Endothelial cell of umbilical vein (primary cell): ENCODE measurements at regions not wholly inside any gene's neighbourhood (a gene's known extent, or its start where the extent isn't known, plus 50 kb on each side); places are given as distances from the start of the nearest gene placed in this dataset.

Source experiments
- BruUV-seq: library from RNA; stranded (reverse); fragments of 400-500 nt; replicated peaks from 2 replicates; lab custom pipeline; 2021; lab: Mats Ljungman, UMichigan
- CTCF ChIA-PET: fragments of 300-600, 350-600 bp; sonication (Branson Sonifier 250); formaldehyde crosslinking; loops from one replicate; lab custom pipeline; 2021; ENCODE audit warnings: antibody characterized with exemption, inconsistent platforms; lab: Charles Lee
- POLR2A ChIA-PET: fragments of 300-600, 350-600 bp; sonication (Branson Sonifier 250); formaldehyde crosslinking; loops from one replicate; lab custom pipeline; 2021; ENCODE audit warnings: antibody characterized with exemption, inconsistent platforms; lab: Charles Lee
- DNase-seq: peaks from one replicate; pipeline ENCODE4 v3.0.0-alpha.2; 2011; ENCODE audit warnings: low read depth, low spot score
- FAIRE-seq: peaks from 2 replicates; lab custom pipeline; 2011; peaks lifted over from hg19 to GRCh38; lab: Jason Lieb, UNC
- H2AFZ ChIP-seq: 2 replicates; pipeline ENCODE4 v1.6.0; 2012; ENCODE audit warnings: low read depth, low read length, control low read depth, inconsistent platforms
- H3K27ac ChIP-seq: 2 replicates; pipeline ENCODE4 v1.5.1; 2011; ENCODE audit warnings: low read depth, mild to moderate bottlenecking, control low read depth, low read length, moderate library complexity; ENCODE audit not compliant: insufficient read depth
- H3K27me3 ChIP-seq, 2 experiments: 2 replicates each; pipeline versions ENCODE4 v1.6.0 to v1.6.1; 2011; ENCODE audit warnings: low read length in 2 of 2, mixed read lengths in 1 of 2; ENCODE audit not compliant: control insufficient read depth in 2 of 2, insufficient read depth in 2 of 2
- H3K36me3 ChIP-seq, 2 experiments: 2 replicates in 1 of 2; 3 replicates in 1 of 2; pipeline ENCODE4 v1.5.1; 2011; ENCODE audit warnings: low read length in 2 of 2, mild to moderate bottlenecking in 1 of 2, moderate library complexity in 1 of 2; ENCODE audit not compliant: control insufficient read depth in 2 of 2, insufficient read depth in 2 of 2; ENCODE audit errors: extremely low read depth in 1 of 2
- H3K4me1 ChIP-seq: 3 replicates; pipeline ENCODE4 v1.5.1; 2011; ENCODE audit warnings: mild to moderate bottlenecking, low read length; ENCODE audit not compliant: control insufficient read depth, insufficient read depth; ENCODE audit errors: extremely low read depth
- H3K4me2 ChIP-seq: 2 replicates; pipeline ENCODE4 v1.6.1; 2011; ENCODE audit warnings: low read length, control low read depth, mixed read lengths; ENCODE audit not compliant: insufficient read depth
- H3K4me3 ChIP-seq, 3 experiments: fragments of 200-600 bp in 1 of 3; sonication (generic), shearing (Covaris generic) in 1 of 3; replicated peaks in 1 of 3; 2 replicates each; pipeline ENCODE4 v1.5.1; 2011 to 2016; ENCODE audit warnings: control low read depth in 3 of 3, low read length in 3 of 3, mild to moderate bottlenecking in 2 of 3, inconsistent platforms in 1 of 3, low read depth in 1 of 3, moderate library complexity in 1 of 3; ENCODE audit not compliant: insufficient read depth in 1 of 3
- H3K79me2 ChIP-seq: 2 replicates; pipeline ENCODE4 v1.6.0; 2012; ENCODE audit warnings: low read length, inconsistent platforms; ENCODE audit not compliant: control insufficient read depth, insufficient read depth
- H3K9ac ChIP-seq: replicated peaks from 2 replicates; pipeline ENCODE3; 2011; ENCODE audit warnings: low read length, control low read depth; ENCODE audit not compliant: insufficient read depth; ENCODE audit errors: extremely low read depth
- H3K9me1 ChIP-seq: replicated peaks from 3 replicates; pipeline ENCODE4 v1.6.0; 2011; ENCODE audit warnings: mild to moderate bottlenecking, low read length; ENCODE audit not compliant: control insufficient read depth, insufficient read depth; ENCODE audit errors: extremely low read depth
- H3K9me3 ChIP-seq: replicated peaks from 2 replicates; pipeline ENCODE4 v1.5.1; 2012; ENCODE audit warnings: low read length, inconsistent platforms; ENCODE audit not compliant: control insufficient read depth, insufficient read depth
- H4K20me1 ChIP-seq: replicated peaks from 2 replicates; pipeline ENCODE3; 2011; ENCODE audit warnings: mild to moderate bottlenecking, low read length; ENCODE audit not compliant: control insufficient read depth, insufficient read depth; ENCODE audit errors: extremely low read depth
- EZH2 ChIP-seq: IDR thresholded peaks from 2 replicates; pipeline ENCODE4 v1.6.1; 2012; ENCODE audit warnings: borderline replicate concordance, low read depth, mild to moderate bottlenecking, moderate library complexity, low read length, inconsistent platforms; ENCODE audit not compliant: severe bottlenecking
- FOS ChIP-seq: IDR thresholded peaks from 2 replicates; pipeline ENCODE4 v1.6.1; 2011; ENCODE audit warnings: mild to moderate bottlenecking, low read length, moderate library complexity, borderline replicate concordance; ENCODE audit not compliant: insufficient read depth
- GATA2 ChIP-seq: IDR thresholded peaks from 2 replicates; pipeline ENCODE4 v1.7.0; 2011; ENCODE audit warnings: low read depth, mild to moderate bottlenecking, moderate library complexity, mixed read lengths, low read length; ENCODE audit not compliant: insufficient read length, insufficient read depth
- JUN ChIP-seq: IDR thresholded peaks from 2 replicates; pipeline ENCODE4 v1.6.1; 2011; ENCODE audit warnings: borderline replicate concordance, low read depth; ENCODE audit not compliant: insufficient read length, insufficient read depth
- MAX ChIP-seq: IDR thresholded peaks from 2 replicates; pipeline ENCODE4 v1.6.1; 2011; ENCODE audit not compliant: insufficient read depth, insufficient read length
- MYC ChIP-seq: IDR thresholded peaks from one replicate; pipeline ENCODE4 v1.6.1; 2011; ENCODE audit warnings: mild to moderate bottlenecking, low read depth, low read length
- POLR2A ChIP-seq: IDR thresholded peaks from 2 replicates; pipeline ENCODE4 v1.6.1; 2012; ENCODE audit warnings: low read depth, mild to moderate bottlenecking, control low read depth, low read length
- POLR2AphosphoS5 ChIP-seq: IDR thresholded peaks from 2 replicates; pipeline ENCODE4 v1.6.1; 2012; ENCODE audit warnings: low read depth, mild to moderate bottlenecking, control low read depth, low read length, moderate library complexity; ENCODE audit not compliant: insufficient read depth
- dilution Hi-C: fragments of 300-500 bp; cut with MboI; formaldehyde crosslinking; loops from one replicate; pipeline ENCODE4 v1.15.0; 2019; ENCODE audit warnings: low sequenced_read_pairs; ENCODE audit not compliant: extremely low pct_ligation_motif_present
- intact Hi-C: fragments of 100-400 bp; cut with micrococcal nuclease; formaldehyde crosslinking; loops from one replicate; pipeline ENCODE4 v1.10.0; 2022
- TF ChIP-seq, protein P1 (sequence below), 2 donors: IDR thresholded peaks; 1 replicate in 1 of 2; 2 replicates in 1 of 2; pipeline ENCODE4 v1.5.1; 2011; ENCODE audit warnings: low read length in 2 of 2, mild to moderate bottlenecking in 2 of 2, moderate library complexity in 2 of 2, control low read depth in 1 of 2, inconsistent platforms in 1 of 2, low read depth in 1 of 2; ENCODE audit not compliant: insufficient read depth in 1 of 2; ENCODE audit errors: extremely low read depth in 1 of 2

DNA sequence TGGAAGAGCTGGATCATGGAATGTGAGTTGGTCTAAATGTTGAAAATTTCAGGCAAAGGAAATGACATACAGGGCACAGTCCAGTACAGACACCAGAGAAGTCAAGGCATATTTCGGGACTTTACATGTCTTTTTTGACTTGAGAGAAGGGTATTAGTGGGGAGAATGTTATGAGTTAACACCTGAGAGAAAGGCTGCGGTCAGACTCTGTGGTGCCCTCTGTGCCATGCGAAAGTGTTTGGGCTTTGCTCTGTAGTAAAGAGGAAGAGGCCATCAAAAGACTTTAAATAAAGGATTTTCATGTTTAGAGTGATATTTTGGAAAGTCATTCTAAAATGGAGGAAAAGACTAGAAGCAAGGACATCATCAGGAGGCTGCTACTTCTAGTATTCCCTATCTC, 607.4 kb downstream of the CCSER2 start:
- CTCF ChIA-PET, result no interaction called here
- no TSS peak for BruUV-seq

More for the DNA sequence above, 607.4 kb downstream of the CCSER2 start:
- H3K9ac ChIP-seq, result no peak overlapping the region
- POLR2A ChIA-PET, result no interaction called here
- H3K36me3 ChIP-seq, result no peaks in the 10 kb centered on the region
- H3K9me3 ChIP-seq, result no peaks in the 10 kb centered on the region
- H3K9me1 ChIP-seq, result no peaks in the 10 kb centered on the region
- H2AFZ ChIP-seq, result no peak overlapping the region
- no peak overlapping the region for H3K27ac ChIP-seq
- dilution Hi-C loops (no loop called here), intact Hi-C loops (no loop called here)
- H3K4me2 ChIP-seq, result no peak overlapping the region
- H3K4me3 ChIP-seq, result no peak overlapping the region
- no peak for TF ChIP-seq MAX
- no peak for TF ChIP-seq POLR2AphosphoS5
- TF ChIP-seq JUN, result no peak
- TF ChIP-seq POLR2A, result no peak
- no peak for TF ChIP-seq GATA2
- no peak for TF ChIP-seq EZH2
- TF ChIP-seq MYC, result no peak
- TF ChIP-seq, protein P1, sequence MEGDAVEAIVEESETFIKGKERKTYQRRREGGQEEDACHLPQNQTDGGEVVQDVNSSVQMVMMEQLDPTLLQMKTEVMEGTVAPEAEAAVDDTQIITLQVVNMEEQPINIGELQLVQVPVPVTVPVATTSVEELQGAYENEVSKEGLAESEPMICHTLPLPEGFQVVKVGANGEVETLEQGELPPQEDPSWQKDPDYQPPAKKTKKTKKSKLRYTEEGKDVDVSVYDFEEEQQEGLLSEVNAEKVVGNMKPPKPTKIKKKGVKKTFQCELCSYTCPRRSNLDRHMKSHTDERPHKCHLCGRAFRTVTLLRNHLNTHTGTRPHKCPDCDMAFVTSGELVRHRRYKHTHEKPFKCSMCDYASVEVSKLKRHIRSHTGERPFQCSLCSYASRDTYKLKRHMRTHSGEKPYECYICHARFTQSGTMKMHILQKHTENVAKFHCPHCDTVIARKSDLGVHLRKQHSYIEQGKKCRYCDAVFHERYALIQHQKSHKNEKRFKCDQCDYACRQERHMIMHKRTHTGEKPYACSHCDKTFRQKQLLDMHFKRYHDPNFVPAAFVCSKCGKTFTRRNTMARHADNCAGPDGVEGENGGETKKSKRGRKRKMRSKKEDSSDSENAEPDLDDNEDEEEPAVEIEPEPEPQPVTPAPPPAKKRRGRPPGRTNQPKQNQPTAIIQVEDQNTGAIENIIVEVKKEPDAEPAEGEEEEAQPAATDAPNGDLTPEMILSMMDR (IDR thresholded peaks at IDR 0.05; ENCODE audit: extremely low read depth in 1 of 2, insufficient read depth in 1 of 2, low read depth in 1 of 2, low read length in 2 of 2), result no peak
- TF ChIP-seq FOS, result no peak
- no peak for DNase-seq
- FAIRE-seq, result no peak
- H3K27me3 ChIP-seq, result no peaks in the 10 kb centered on the region
- no peaks in the 10 kb centered on the region for H4K20me1 ChIP-seq
- no peaks in the 10 kb centered on the region for H3K4me1 ChIP-seq
- H3K79me2 ChIP-seq, result no peaks in the 10 kb centered on the region
